HepG2 (cell line): ENCODE measurements at regions not wholly inside any gene's neighbourhood (a gene's known extent, or its start where the extent isn't known, plus 50 kb on each side); places are given as distances from the start of the nearest gene placed in this dataset.

Experiments
- ATAC-seq: fragments of 200-7000 bp; cut with Tn5 transposase; 3 replicates; pipeline ENCODE4 v1.9.1; 2020; ENCODE audit warnings: mild to moderate bottlenecking, moderate library complexity
- BruUV-seq: library from RNA; stranded (reverse); fragments of 400-500 nt; replicated peaks from 2 replicates; lab custom pipeline; 2021; lab: Mats Ljungman, UMichigan
- CTCF ChIA-PET: fragments of 300-600 bp; formaldehyde crosslinking; extraction: SDS; loops from one replicate; lab custom pipeline; 2021; ENCODE audit warnings: low total read pairs, inconsistent platforms, low intra/inter-chr PET ratio; lab: Yijun Ruan, JAX
- POLR2A ChIA-PET: fragments of 350-600 bp; sonication (Branson Sonifier 250); formaldehyde crosslinking; loops from one replicate; lab custom pipeline; 2020; ENCODE audit warnings: antibody characterized with exemption, inconsistent platforms; lab: Yijun Ruan, JAX
- DNase-seq: peaks from one replicate; pipeline ENCODE4 v3.0.0-alpha.2; 2015; ENCODE audit warnings: low spot score
- FAIRE-seq: peaks from 3 replicates; lab custom pipeline; 2011; peaks lifted over from hg19 to GRCh38; lab: Jason Lieb, UNC
- H2AFZ ChIP-seq: one replicate; pipeline ENCODE4 v1.6.1; 2011; ENCODE audit warnings: low read length, inconsistent platforms
- H3K27ac ChIP-seq: fragments of 300-600 bp; 3 replicates; pipeline ENCODE4 v1.8.0; 2011; ENCODE audit warnings: mixed run types, mild to moderate bottlenecking, mixed read lengths, low read length, inconsistent platforms; ENCODE audit not compliant: insufficient read depth; ENCODE audit errors: extremely low read length
- H3K27me3 ChIP-seq, 2 experiments: fragments of 200-600 bp in 1 of 2; 2 replicates in 1 of 2; 3 replicates in 1 of 2; pipeline versions ENCODE4 v1.6.0 to v1.8.0; 2011; ENCODE audit warnings: low read length in 2 of 2, mild to moderate bottlenecking in 2 of 2, moderate library complexity in 2 of 2, inconsistent platforms in 1 of 2; ENCODE audit not compliant: insufficient read depth in 2 of 2, control insufficient read depth in 1 of 2
- H3K36me3 ChIP-seq, 2 experiments: fragments of 200-600 bp in 1 of 2; replicated peaks in 1 of 2; 2 replicates in 1 of 2; 3 replicates in 1 of 2; pipeline versions ENCODE4 v1.5.1 to v1.8.0; 2011; ENCODE audit warnings: low read length in 2 of 2, inconsistent platforms in 1 of 2; ENCODE audit not compliant: insufficient read depth in 2 of 2, control insufficient read depth in 1 of 2
- H3K4me1 ChIP-seq: 2 replicates; pipeline ENCODE4 v1.5.1; 2012; ENCODE audit warnings: low read length, inconsistent platforms; ENCODE audit not compliant: insufficient read depth
- H3K4me2 ChIP-seq: 2 replicates; pipeline ENCODE4 v1.6.0; 2011; ENCODE audit warnings: low read depth, low read length, inconsistent platforms
- H3K4me3 ChIP-seq, 3 experiments: fragments of 200-600 bp in 1 of 3; sonication (generic), shearing (Covaris generic) in 1 of 3; replicated peaks in 1 of 3; 2 replicates each; pipeline ENCODE4 v1.5.1; 2011 to 2016; ENCODE audit warnings: low read length in 3 of 3, inconsistent platforms in 2 of 3, low read depth in 2 of 3, mild to moderate bottlenecking in 2 of 3, control low read depth in 1 of 3, mixed read lengths in 1 of 3; ENCODE audit not compliant: insufficient read depth in 1 of 3
- H3K79me2 ChIP-seq: one replicate; pipeline ENCODE4 v1.6.1; 2011; ENCODE audit warnings: low read length, inconsistent platforms; ENCODE audit not compliant: insufficient read depth
- H3K9ac ChIP-seq: 2 replicates; pipeline ENCODE4 v1.6.0; 2011; ENCODE audit warnings: mild to moderate bottlenecking, low read depth, low read length, inconsistent platforms; ENCODE audit not compliant: insufficient read depth
- H3K9me3 ChIP-seq: 2 replicates; pipeline ENCODE4 v1.5.1; 2012; ENCODE audit warnings: mild to moderate bottlenecking, low read length
- H4K20me1 ChIP-seq: 2 replicates; pipeline ENCODE4 v1.6.0; 2011; ENCODE audit warnings: inconsistent platforms, mild to moderate bottlenecking, low read length, moderate library complexity; ENCODE audit not compliant: insufficient read depth
- ESRRA ChIP-seq: sonication (generic); formaldehyde crosslinking; IDR thresholded peaks from 2 replicates; pipeline ENCODE4 v1.5.1; 2020; ENCODE audit warnings: mild to moderate bottlenecking, low read depth, missing genetic modification reagents
- FOXA3 ChIP-seq: IDR thresholded peaks from 2 replicates; pipeline ENCODE4 v1.6.1; 2016; ENCODE audit warnings: missing genetic modification reagents, missing compliant biosample characterization
- MBNL3 ChIP-seq: fragments of 250-450 bp; sonication (Bioruptor Pico); conservative IDR thresholded peaks from 2 replicates; pipeline ENCODE4 v1.8.0; 2022; ENCODE audit warnings: mild to moderate bottlenecking, inconsistent platforms
- NAIF1 ChIP-seq: sonication (generic); formaldehyde crosslinking; IDR thresholded peaks from 2 replicates; pipeline ENCODE4 v1.5.0; 2020; ENCODE audit warnings: mild to moderate bottlenecking, missing genetic modification reagents, borderline replicate concordance
- NFE2L1 ChIP-seq: sonication (generic); formaldehyde crosslinking; IDR thresholded peaks from 2 replicates; pipeline ENCODE4 v1.4.0; 2020; ENCODE audit warnings: missing genetic modification reagents, mild to moderate bottlenecking, borderline replicate concordance
- NKX3-1 ChIP-seq: sonication (generic); formaldehyde crosslinking; IDR thresholded peaks from 2 replicates; pipeline ENCODE4 v1.5.0; 2020; ENCODE audit warnings: missing genetic modification reagents
- PRPF4 ChIP-seq: fragments of 200-400 bp; formaldehyde crosslinking; IDR thresholded peaks from 2 replicates; pipeline ENCODE4 v1.6.1; 2016; ENCODE audit warnings: low read length, low read depth; ENCODE audit not compliant: poor library complexity, severe bottlenecking
- TCF7L2 ChIP-seq: IDR thresholded peaks from 2 replicates; pipeline ENCODE4 v1.6.1; 2011; ENCODE audit warnings: mild to moderate bottlenecking, low read depth, low read length, moderate library complexity
- ZEB1 ChIP-seq: IDR thresholded peaks from 2 replicates; pipeline ENCODE4 v1.6.1; 2012; ENCODE audit warnings: mild to moderate bottlenecking, low read depth, inconsistent platforms; ENCODE audit not compliant: insufficient replicate concordance
- ZFP37 ChIP-seq: sonication (generic); formaldehyde crosslinking; IDR thresholded peaks from 2 replicates; pipeline ENCODE4 v1.4.0; 2020; ENCODE audit warnings: missing genetic modification reagents, borderline replicate concordance
- ZNF234 ChIP-seq: sonication (generic); formaldehyde crosslinking; conservative IDR thresholded peaks from 2 replicates; pipeline ENCODE4 v1.5.1; 2020; ENCODE audit warnings: mild to moderate bottlenecking, missing genetic modification reagents
- ZNF484 ChIP-seq: sonication (generic); formaldehyde crosslinking; IDR thresholded peaks from 2 replicates; pipeline ENCODE4 v1.5.1; 2020; ENCODE audit warnings: mild to moderate bottlenecking, low read depth, missing genetic modification reagents, borderline replicate concordance
- ZNF510 ChIP-seq: sonication (generic); formaldehyde crosslinking; IDR thresholded peaks from 2 replicates; pipeline ENCODE4 v1.4.0; 2020; ENCODE audit warnings: low read depth, mild to moderate bottlenecking, missing genetic modification reagents
- ZNF530 ChIP-seq: sonication (generic); formaldehyde crosslinking; IDR thresholded peaks from 2 replicates; pipeline ENCODE4 v1.5.0; 2020; ENCODE audit warnings: low read depth, mild to moderate bottlenecking, missing genetic modification reagents
- WGBS: methylation state at CpG from one replicate; pipeline ENCODE4 v1.1.6; 2017; ENCODE audit warnings: low lambda C conversion rate; 5-methylcytosine and 5-hydroxymethylcytosine counted together
- in situ Hi-C: cut with HindIII; loops from 2 replicates; pipeline ENCODE4 v1.10.0; 2017; ENCODE audit warnings: low pct_unique_long_range_greater_than_20kb; ENCODE audit not compliant: extremely low pct_ligation_motif_present
- intact Hi-C: fragments of 100-400 bp; cut with micrococcal nuclease; formaldehyde crosslinking; loops from one replicate; pipeline ENCODE4 v1.10.0; 2022; ENCODE audit not compliant: unreplicated experiment
- TF ChIP-seq, protein P1 (sequence below): sonication (generic); formaldehyde crosslinking; IDR thresholded peaks from 2 replicates; pipeline ENCODE4 v1.4.0; 2020; ENCODE audit warnings: missing genetic modification reagents
- TF ChIP-seq, protein P2 (sequence below): sonication (generic); formaldehyde crosslinking; IDR thresholded peaks from 2 replicates; pipeline ENCODE4 v1.5.1; 2020; ENCODE audit warnings: missing genetic modification reagents, mild to moderate bottlenecking, borderline replicate concordance

DNA sequence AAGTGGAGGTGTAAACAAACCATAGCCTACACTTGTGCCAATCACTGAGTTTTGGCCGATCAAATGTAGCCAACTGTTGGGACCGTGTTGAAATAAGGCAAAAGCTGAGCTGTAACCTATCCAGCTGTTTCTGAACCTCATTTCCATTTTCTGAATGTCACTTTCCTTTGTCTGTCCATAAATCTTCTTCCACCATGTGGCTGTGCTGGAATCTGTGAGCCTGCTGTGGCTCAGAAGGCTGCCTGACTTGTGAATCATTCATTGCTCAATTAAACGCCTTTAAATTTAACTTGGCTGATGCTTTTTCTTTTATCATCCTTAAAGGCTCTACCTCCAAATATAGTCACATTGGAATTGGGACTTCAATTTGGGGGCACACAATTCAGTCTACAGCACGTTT is 203.1 kb upstream of the MPPED2 start:
- Histone ChIP-seq H3K9ac (no peak overlapping the region), H3K27ac (no peak overlapping the region), H3K4me1 (peaks cover 6% of the 10 kb centered on the region; the same call in 1 of the 2 replicates), H3K27me3 (no peaks in the 10 kb centered on the region), H3K4me2 (no peak overlapping the region), H2AFZ (no peak overlapping the region), H3K4me3 (no peak overlapping the region), H3K79me2 (no peaks in the 10 kb centered on the region), H3K9me3 (no peaks in the 10 kb centered on the region), H3K36me3 (no peaks in the 10 kb centered on the region), H4K20me1 (no peaks in the 10 kb centered on the region)
- BruUV-seq, result no TSS peak
- ChIA-PET POLR2A (no interaction called here), CTCF (no interaction called here)
- WGBS, result 3% methylated on average over 4 of the region's 4 CpGs
- no peak for TF ChIP-seq MBNL3 (CRISPR knock-in tag)
- DNase-seq, result no peak
- in situ Hi-C loops, result no loop called here
- FAIRE-seq, result no peak
- ATAC-seq, result no peak
- intact Hi-C loops, result no loop called here

DNA sequence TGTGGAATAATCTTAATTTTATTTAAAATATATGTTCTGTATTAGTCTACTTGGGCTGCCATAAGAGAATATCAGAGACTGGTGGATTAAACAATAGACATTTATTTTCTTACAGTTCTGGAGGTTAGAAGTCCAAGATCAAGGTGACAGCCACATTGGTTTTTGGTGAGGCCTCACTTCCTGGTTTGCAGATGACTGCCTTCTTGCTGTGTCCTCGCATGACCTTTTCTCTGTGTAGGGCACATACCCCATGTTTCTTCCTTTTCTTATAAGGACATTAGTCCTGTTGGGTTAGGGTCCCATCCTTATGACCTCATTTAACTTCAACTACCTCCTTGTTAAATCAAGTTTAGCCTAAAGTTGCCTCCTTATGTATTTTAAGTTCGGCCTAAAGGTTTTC is 202.7 kb upstream of the MPPED2 start:
- H3K4me3 ChIP-seq, result no peak overlapping the region
- no peaks in the 10 kb centered on the region for H4K20me1 ChIP-seq
- H3K36me3 ChIP-seq, result no peaks in the 10 kb centered on the region
- no peaks in the 10 kb centered on the region for H3K9me3 ChIP-seq
- H3K4me2 ChIP-seq, result no peak overlapping the region
- peaks cover 6% of the 10 kb centered on the region; the same call in 1 of the 2 replicates for H3K4me1 ChIP-seq
- no peak for FAIRE-seq
- no peak overlapping the region for H3K27ac ChIP-seq
- intact Hi-C loops, result no loop called here
- POLR2A ChIA-PET, result no interaction called here
- 0% methylated on average over 2 of the region's 2 CpGs for WGBS
- H3K79me2 ChIP-seq, result no peaks in the 10 kb centered on the region
- CTCF ChIA-PET, result no interaction called here
- no peak overlapping the region for H2AFZ ChIP-seq
- in situ Hi-C loops, result no loop called here
- DNase-seq, result no peak
- no peak overlapping the region for H3K9ac ChIP-seq
- H3K27me3 ChIP-seq, result no peaks in the 10 kb centered on the region
- ATAC-seq, result no peak
- no TSS peak for BruUV-seq
- TF ChIP-seq ZFP37 (CRISPR knock-in tag) (no peak), ZEB1 (no peak), ZNF234 (CRISPR knock-in tag) (no peak), ZNF484 (no peak), FOXA3 (CRISPR knock-in tag) (no peak), NAIF1 (CRISPR knock-in tag) (no peak), ZNF510 (CRISPR knock-in tag) (no peak), ESRRA (no peak), ZNF530 (CRISPR knock-in tag) (no peak), NFE2L1 (CRISPR knock-in tag) (no peak), PRPF4 (no peak), NKX3-1 (CRISPR knock-in tag) (no peak), TCF7L2 (no peak)
- TF ChIP-seq, protein P1, sequence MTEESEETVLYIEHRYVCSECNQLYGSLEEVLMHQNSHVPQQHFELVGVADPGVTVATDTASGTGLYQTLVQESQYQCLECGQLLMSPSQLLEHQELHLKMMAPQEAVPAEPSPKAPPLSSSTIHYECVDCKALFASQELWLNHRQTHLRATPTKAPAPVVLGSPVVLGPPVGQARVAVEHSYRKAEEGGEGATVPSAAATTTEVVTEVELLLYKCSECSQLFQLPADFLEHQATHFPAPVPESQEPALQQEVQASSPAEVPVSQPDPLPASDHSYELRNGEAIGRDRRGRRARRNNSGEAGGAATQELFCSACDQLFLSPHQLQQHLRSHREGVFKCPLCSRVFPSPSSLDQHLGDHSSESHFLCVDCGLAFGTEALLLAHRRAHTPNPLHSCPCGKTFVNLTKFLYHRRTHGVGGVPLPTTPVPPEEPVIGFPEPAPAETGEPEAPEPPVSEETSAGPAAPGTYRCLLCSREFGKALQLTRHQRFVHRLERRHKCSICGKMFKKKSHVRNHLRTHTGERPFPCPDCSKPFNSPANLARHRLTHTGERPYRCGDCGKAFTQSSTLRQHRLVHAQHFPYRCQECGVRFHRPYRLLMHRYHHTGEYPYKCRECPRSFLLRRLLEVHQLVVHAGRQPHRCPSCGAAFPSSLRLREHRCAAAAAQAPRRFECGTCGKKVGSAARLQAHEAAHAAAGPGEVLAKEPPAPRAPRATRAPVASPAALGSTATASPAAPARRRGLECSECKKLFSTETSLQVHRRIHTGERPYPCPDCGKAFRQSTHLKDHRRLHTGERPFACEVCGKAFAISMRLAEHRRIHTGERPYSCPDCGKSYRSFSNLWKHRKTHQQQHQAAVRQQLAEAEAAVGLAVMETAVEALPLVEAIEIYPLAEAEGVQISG (CRISPR knock-in tag), result no peak
- TF ChIP-seq, protein P2, sequence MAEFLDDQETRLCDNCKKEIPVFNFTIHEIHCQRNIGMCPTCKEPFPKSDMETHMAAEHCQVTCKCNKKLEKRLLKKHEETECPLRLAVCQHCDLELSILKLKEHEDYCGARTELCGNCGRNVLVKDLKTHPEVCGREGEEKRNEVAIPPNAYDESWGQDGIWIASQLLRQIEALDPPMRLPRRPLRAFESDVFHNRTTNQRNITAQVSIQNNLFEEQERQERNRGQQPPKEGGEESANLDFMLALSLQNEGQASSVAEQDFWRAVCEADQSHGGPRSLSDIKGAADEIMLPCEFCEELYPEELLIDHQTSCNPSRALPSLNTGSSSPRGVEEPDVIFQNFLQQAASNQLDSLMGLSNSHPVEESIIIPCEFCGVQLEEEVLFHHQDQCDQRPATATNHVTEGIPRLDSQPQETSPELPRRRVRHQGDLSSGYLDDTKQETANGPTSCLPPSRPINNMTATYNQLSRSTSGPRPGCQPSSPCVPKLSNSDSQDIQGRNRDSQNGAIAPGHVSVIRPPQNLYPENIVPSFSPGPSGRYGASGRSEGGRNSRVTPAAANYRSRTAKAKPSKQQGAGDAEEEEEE (CRISPR knock-in tag), result no peak
